CD4-positive, alpha-beta T cell (primary cell): ENCODE measurements at regions not wholly inside any gene's neighbourhood (a gene's known extent, or its start where the extent isn't known, plus 50 kb on each side); places are given as distances from the start of the nearest gene placed in this dataset.
"Not testable (repeated sequence)": the region's sequence is repeated elsewhere in the genome, so short reads cannot be mapped to it uniquely, and the experiment has no call there.

Source experiments
- ATAC-seq: fragments of 200-7000 bp; cut with Tn5 transposase; one replicate; pipeline ENCODE4 v1.10.0; 2022; ENCODE audit warnings: mild to moderate bottlenecking; ENCODE audit not compliant: poor library complexity
- CTCF ChIA-PET: fragments of 350-600 bp; sonication (Branson Sonifier 250); formaldehyde crosslinking; loops from one replicate; lab custom pipeline; 2021; ENCODE audit warnings: antibody characterized with exemption, inconsistent platforms; lab: Charles Lee
- POLR2A ChIA-PET: fragments of 350-600 bp; sonication (Branson Sonifier 250); formaldehyde crosslinking; loops from one replicate; lab custom pipeline; 2021; ENCODE audit warnings: antibody characterized with exemption, inconsistent platforms; lab: Charles Lee
- DNase-seq, 14 experiments: peaks; one replicate each; pipeline ENCODE4 v3.0.0-alpha.2; 2013 to 2020; ENCODE audit warnings: mixed read lengths in 2 of 14
- H3K27ac ChIP-seq, 2 donors: one replicate each; pipeline versions ENCODE4 v1.5.1 to v1.7.0; 2013; ENCODE audit warnings: low read length in 2 of 2, low read depth in 1 of 2, mild to moderate bottlenecking in 1 of 2
- H3K27me3 ChIP-seq, 2 experiments: 1 replicate in 1 of 2; 2 replicates in 1 of 2; pipeline versions ENCODE4 v1.6.1 to v1.7.0; 2013; ENCODE audit warnings: low read length in 2 of 2, control low read depth in 1 of 2, mild to moderate bottlenecking in 1 of 2, moderate library complexity in 1 of 2; ENCODE audit not compliant: insufficient read depth in 2 of 2, control insufficient read depth in 1 of 2
- H3K36me3 ChIP-seq: one replicate; pipeline ENCODE4 v1.6.1; 2013; ENCODE audit warnings: low read length, control low read depth; ENCODE audit not compliant: insufficient read depth
- H3K4me1 ChIP-seq: one replicate; pipeline ENCODE4 v1.6.1; 2013; ENCODE audit warnings: low read length, control low read depth; ENCODE audit not compliant: insufficient read depth
- H3K4me3 ChIP-seq: one replicate; pipeline ENCODE4 v1.5.1; 2013; ENCODE audit warnings: mild to moderate bottlenecking, low read length, moderate library complexity
- H3K9me3 ChIP-seq, 2 experiments: 1 replicate in 1 of 2; 2 replicates in 1 of 2; pipeline versions ENCODE4 v1.6.1 to v1.7.0; 2013; ENCODE audit warnings: low read length in 2 of 2, mild to moderate bottlenecking in 2 of 2, control low read depth in 1 of 2, moderate library complexity in 1 of 2; ENCODE audit not compliant: control insufficient read depth in 1 of 2, insufficient read depth in 1 of 2
- H3K27ac Mint-ChIP-seq: one replicate; pipeline ENCODE4 v1.8.0; 2020; ENCODE audit warnings: mixed read lengths
- H3K27me3 Mint-ChIP-seq: one replicate; pipeline ENCODE4 v1.8.0; 2021; ENCODE audit warnings: mixed read lengths
- H3K36me3 Mint-ChIP-seq: one replicate; pipeline ENCODE4 v1.8.0; 2021; ENCODE audit warnings: low read depth, mixed read lengths
- H3K4me1 Mint-ChIP-seq: one replicate; pipeline ENCODE4 v1.8.0; 2021; ENCODE audit warnings: low read depth, mixed read lengths
- H3K4me3 Mint-ChIP-seq: one replicate; pipeline ENCODE4 v1.8.0; 2020; ENCODE audit warnings: mild to moderate bottlenecking, mixed read lengths
- H3K9me3 Mint-ChIP-seq: one replicate; pipeline ENCODE4 v1.8.0; 2020; ENCODE audit warnings: mixed read lengths
- intact Hi-C, 2 experiments: fragments of 100-400 bp; cut with DNase I in 1 of 2; cut with micrococcal nuclease in 1 of 2; formaldehyde crosslinking; loops; one replicate each; pipeline versions ENCODE4 v1.15.1 to v1.9.0; 2023 to 2025; cut with DNase I, micrococcal nuclease
- TF ChIP-seq, protein P1 (sequence below): fragments of 200-600 bp; IDR thresholded peaks from one replicate; pipeline ENCODE4 v1.8.0; 2022; ENCODE audit warnings: antibody characterized with exemption, mild to moderate bottlenecking

DNA sequence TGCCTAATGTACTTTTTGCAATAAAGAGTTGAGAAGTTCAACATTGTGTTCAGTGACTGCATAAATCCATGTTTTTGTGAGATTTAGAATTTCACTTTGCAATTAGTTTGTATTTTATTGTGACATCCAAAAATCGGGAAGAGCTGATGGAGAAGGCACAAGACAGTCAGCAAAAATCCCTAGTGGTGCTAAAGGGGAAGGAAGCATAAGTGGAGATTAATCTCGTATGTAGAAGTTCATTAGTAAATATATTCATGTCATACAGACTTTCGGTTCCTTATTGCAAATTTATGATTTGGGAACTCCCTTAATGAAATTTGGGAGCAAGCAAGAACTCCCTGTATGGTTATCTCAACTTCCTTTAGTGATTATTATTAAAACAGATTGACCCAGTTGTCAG is 57.8 kb upstream of the SLC39A8 start:
- H3K27me3 ChIP-seq: no peaks in the 10 kb centered on the region
- no peak overlapping the region for H3K4me3 Mint-ChIP-seq
- intact Hi-C loops: no loop called here
- no peaks in the 10 kb centered on the region for H3K9me3 Mint-ChIP-seq
- ChIA-PET POLR2A (no interaction called here), CTCF (no interaction called here)
- H3K27ac ChIP-seq: no peak overlapping the region
- no peaks in the 10 kb centered on the region for H3K9me3 ChIP-seq
- DNase-seq: peak in 3 of 14 experiments; percentile 3 to 27 (median 22)
- H3K27me3 Mint-ChIP-seq: no peaks in the 10 kb centered on the region
- no peak for ATAC-seq
- H3K27ac Mint-ChIP-seq: no peak overlapping the region
- H3K36me3 Mint-ChIP-seq: no peaks in the 10 kb centered on the region
- no peaks in the 10 kb centered on the region for H3K36me3 ChIP-seq
- no peak overlapping the region for H3K4me3 ChIP-seq
- H3K4me1 Mint-ChIP-seq: no peaks in the 10 kb centered on the region
- TF ChIP-seq, protein P1, sequence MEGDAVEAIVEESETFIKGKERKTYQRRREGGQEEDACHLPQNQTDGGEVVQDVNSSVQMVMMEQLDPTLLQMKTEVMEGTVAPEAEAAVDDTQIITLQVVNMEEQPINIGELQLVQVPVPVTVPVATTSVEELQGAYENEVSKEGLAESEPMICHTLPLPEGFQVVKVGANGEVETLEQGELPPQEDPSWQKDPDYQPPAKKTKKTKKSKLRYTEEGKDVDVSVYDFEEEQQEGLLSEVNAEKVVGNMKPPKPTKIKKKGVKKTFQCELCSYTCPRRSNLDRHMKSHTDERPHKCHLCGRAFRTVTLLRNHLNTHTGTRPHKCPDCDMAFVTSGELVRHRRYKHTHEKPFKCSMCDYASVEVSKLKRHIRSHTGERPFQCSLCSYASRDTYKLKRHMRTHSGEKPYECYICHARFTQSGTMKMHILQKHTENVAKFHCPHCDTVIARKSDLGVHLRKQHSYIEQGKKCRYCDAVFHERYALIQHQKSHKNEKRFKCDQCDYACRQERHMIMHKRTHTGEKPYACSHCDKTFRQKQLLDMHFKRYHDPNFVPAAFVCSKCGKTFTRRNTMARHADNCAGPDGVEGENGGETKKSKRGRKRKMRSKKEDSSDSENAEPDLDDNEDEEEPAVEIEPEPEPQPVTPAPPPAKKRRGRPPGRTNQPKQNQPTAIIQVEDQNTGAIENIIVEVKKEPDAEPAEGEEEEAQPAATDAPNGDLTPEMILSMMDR: no peak
- H3K4me1 ChIP-seq: no peaks in the 10 kb centered on the region

DNA sequence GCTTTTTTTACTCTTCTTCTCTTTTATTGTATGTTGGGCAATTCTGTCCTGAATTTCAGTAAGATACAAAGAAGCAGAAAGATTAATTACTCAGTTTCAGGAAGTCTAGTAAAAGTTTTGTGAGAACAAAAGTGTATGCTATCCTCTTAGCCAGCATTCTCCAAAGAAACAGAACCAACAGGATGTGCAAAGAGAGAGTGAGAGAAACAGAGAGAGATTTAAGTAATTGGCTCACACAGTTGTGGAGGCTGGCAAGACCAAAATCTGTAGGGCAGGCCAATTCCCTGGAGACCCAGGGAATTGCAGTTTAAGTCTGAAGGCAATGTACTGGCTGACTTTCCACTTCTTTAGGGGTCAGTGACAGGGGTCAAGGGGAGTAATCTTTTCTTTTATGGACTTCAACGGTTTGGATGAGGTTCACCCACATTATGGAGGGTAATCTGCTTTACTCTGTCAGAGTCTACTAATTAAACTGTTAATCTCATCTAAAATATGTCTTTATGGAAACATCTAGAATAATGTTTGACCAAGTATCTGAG is 59.2 kb upstream of the SLC39A8 start:
- POLR2A ChIA-PET: no interaction called here
- TF ChIP-seq, protein P1: no peak
- CTCF ChIA-PET: interaction anchor here (0.6 to 0.9 kb wide), 2 partner anchors 9 to 26 kb away, joined by 3 to 5 read pairs; no protein-coding TSS in a partner anchor
- DNase-seq (no peak), ATAC-seq (no peak)
- Mint-ChIP-seq H3K27me3 (no peaks in the 10 kb centered on the region), H3K9me3 (no peaks in the 10 kb centered on the region), H3K4me1 (no peaks in the 10 kb centered on the region), H3K36me3 (no peaks in the 10 kb centered on the region), H3K27ac (no peak overlapping the region), H3K4me3 (no peak overlapping the region)
- Histone ChIP-seq H3K9me3 (no peaks in the 10 kb centered on the region), H3K4me3 (no peak overlapping the region), H3K27ac (no peak overlapping the region), H3K36me3 (no peaks in the 10 kb centered on the region), H3K27me3 (no peaks in the 10 kb centered on the region), H3K4me1 (no peaks in the 10 kb centered on the region)
- intact Hi-C loops: no loop called here

DNA sequence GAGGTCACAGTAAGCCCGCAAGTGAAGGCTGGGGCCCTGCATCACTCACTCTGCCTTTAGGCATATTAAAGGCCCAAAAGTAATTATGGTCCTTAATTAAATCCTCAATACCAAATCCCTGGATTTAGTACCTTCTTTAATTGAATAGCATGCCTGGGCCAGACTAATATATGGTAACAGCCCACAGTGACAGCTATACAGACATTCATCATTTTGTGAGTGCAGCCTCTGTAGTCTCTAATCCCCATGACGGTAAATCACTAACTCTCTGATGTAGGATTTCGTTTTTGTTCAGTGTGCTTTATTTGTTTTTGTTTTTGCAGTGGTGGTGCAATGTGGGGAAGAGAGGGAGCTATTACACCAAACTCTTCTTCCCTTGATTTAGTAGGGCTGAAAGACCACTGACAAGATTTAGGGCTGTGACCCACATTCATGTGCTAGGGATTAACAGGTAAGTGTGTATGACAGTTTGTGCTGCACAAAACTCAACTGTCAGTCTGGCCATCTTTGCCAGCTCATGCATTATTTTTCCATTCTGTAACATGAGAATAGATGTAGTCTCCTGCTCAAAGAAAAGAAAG is 60.6 kb upstream of the SLC39A8 start:
- POLR2A ChIA-PET: interaction anchor here (0.7 kb wide), 1 partner anchor 13 kb away, joined by 3 read pairs; no protein-coding TSS in a partner anchor

DNA sequence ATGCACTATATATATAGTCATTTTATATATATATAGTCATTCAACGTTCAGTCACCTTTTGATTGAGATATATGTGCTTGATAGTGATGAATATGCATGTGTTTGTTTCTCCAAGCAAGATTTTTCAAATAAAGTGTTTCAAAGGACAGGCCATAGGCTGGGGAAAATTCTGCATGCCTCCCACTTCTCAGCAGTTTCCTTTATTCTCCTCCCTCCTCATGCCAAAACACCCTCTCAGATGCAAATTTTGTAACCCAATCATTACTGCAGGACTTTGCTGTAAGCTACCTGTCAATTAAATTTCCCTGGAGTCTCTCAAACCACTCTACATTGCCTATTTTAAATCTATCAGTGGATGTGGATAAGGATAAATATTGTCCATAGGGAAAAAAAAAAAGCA is 65.6 kb upstream of the SLC39A8 start:
- H3K4me1 ChIP-seq, H3K27ac Mint-ChIP-seq, H3K27me3 Mint-ChIP-seq, H3K4me3 Mint-ChIP-seq, H3K36me3 ChIP-seq, DNase-seq, H3K36me3 Mint-ChIP-seq, H3K9me3 ChIP-seq, H3K9me3 Mint-ChIP-seq, H3K27me3 ChIP-seq, H3K4me3 ChIP-seq, H3K4me1 Mint-ChIP-seq, ATAC-seq, H3K27ac ChIP-seq, intact Hi-C loops: not testable (repeated sequence)
- CTCF ChIA-PET: interaction anchor here (0.8 kb wide), 1 partner anchor 9 kb away, joined by 5 read pairs; no protein-coding TSS in a partner anchor
- POLR2A ChIA-PET: interaction anchor here (1.6 kb wide), 1 partner anchor 65 kb away, joined by 6 read pairs; the partner anchor contains the start of gene SLC39A8

More for the DNA sequence above, 60.6 kb upstream of the SLC39A8 start:
- Mint-ChIP-seq H3K36me3 (no peaks in the 10 kb centered on the region), H3K4me1 (no peaks in the 10 kb centered on the region), H3K4me3 (no peak overlapping the region), H3K27me3 (no peaks in the 10 kb centered on the region), H3K9me3 (no peaks in the 10 kb centered on the region), H3K27ac (no peak overlapping the region)
- intact Hi-C loops: no loop called here
- H3K27me3 ChIP-seq: no peaks in the 10 kb centered on the region
- H3K9me3 ChIP-seq: no peaks in the 10 kb centered on the region
- no peak overlapping the region for H3K4me3 ChIP-seq
- no peaks in the 10 kb centered on the region for H3K36me3 ChIP-seq
- CTCF ChIA-PET: no interaction called here
- TF ChIP-seq, protein P1: no peak
- no peak overlapping the region for H3K27ac ChIP-seq
- DNase-seq (no peak), ATAC-seq (no peak)
- H3K4me1 ChIP-seq: no peaks in the 10 kb centered on the region
